ENCODE measurements at regions not wholly inside any gene's neighbourhood (a gene's known extent, or its start where the extent isn't known, plus 50 kb on each side); places are given as distances from the start of the nearest gene placed in this dataset.

- no peak for TF ChIP-seq CTCF (IDR thresholded peaks at IDR 0.05)
- no peak for TF ChIP-seq POLR2A (IDR thresholded peaks at IDR 0.05)
Measured at GRCh38 chr10:36837416-36837815, 288.0 kb upstream of the ANKRD30A start.

Data from right lobe of liver (tissue), 4 donors.